ENCODE measurements at regions not wholly inside any gene's neighbourhood (a gene's known extent, or its start where the extent isn't known, plus 50 kb on each side); places are given as distances from the start of the nearest gene placed in this dataset.

GRCh38 chr3:159843840-159844730, 144.6 kb upstream of the IL12A start:
- Histone ChIP-seq H3K79me2 (ENCODE audit: low read length) (no peaks in the 10 kb centered on the region), H3K4me2 (ENCODE audit: low read depth, low read length, poor library complexity, severe bottlenecking) (no peak overlapping the region), H3K27me3 (ENCODE audit: low read length) (no peaks in the 10 kb centered on the region), H3K4me3 (ENCODE audit: low read length) (no peak overlapping the region), H3K4me1 (ENCODE audit: low read length) (no peaks in the 10 kb centered on the region), H3K36me3 (ENCODE audit: insufficient read depth, low read length) (no peaks in the 10 kb centered on the region), H4K20me1 (ENCODE audit: insufficient read depth, low read depth, low read length) (no peaks in the 10 kb centered on the region), H2AFZ (ENCODE audit: low read length) (no peak overlapping the region), H3K9ac (ENCODE audit: low read length) (no peak overlapping the region), H3K9me2 (replicated peaks; ENCODE audit: insufficient read depth, low read length) (no peaks in the 10 kb centered on the region), H3K9me3 (ENCODE audit: low read length) (no peaks in the 10 kb centered on the region), H3K27ac (ENCODE audit: low read length) (no peak overlapping the region)
- no peak for DNase-seq

GRCh38 chr3:159844801-159845261, 143.8 kb upstream of the IL12A start:
- H3K27me3 ChIP-seq (ENCODE audit: low read length) = no peaks in the 10 kb centered on the region
- no peaks in the 10 kb centered on the region for H3K4me1 ChIP-seq (ENCODE audit: low read length)
- no peaks in the 10 kb centered on the region for H3K79me2 ChIP-seq (ENCODE audit: low read length)
- no peak overlapping the region for H2AFZ ChIP-seq (ENCODE audit: low read length)
- H3K4me2 ChIP-seq (ENCODE audit: low read depth, low read length, poor library complexity, severe bottlenecking) = no peak overlapping the region
- no peak overlapping the region for H3K4me3 ChIP-seq (ENCODE audit: low read length)
- no peaks in the 10 kb centered on the region for H3K9me2 ChIP-seq (replicated peaks; ENCODE audit: insufficient read depth, low read length)
- DNase-seq = no peak
- no peaks in the 10 kb centered on the region for H3K9me3 ChIP-seq (ENCODE audit: low read length)
- no peaks in the 10 kb centered on the region for H4K20me1 ChIP-seq (ENCODE audit: insufficient read depth, low read depth, low read length)
- H3K9ac ChIP-seq (ENCODE audit: low read length) = no peak overlapping the region
- no peaks in the 10 kb centered on the region for H3K36me3 ChIP-seq (ENCODE audit: insufficient read depth, low read length)
- no peak overlapping the region for H3K27ac ChIP-seq (ENCODE audit: low read length)

GRCh38 chr3:159845737-159846136, 142.9 kb upstream of the IL12A start:
- no peaks in the 10 kb centered on the region for H3K36me3 ChIP-seq (ENCODE audit: insufficient read depth, low read length)
- H3K9me3 ChIP-seq (ENCODE audit: low read length) = no peaks in the 10 kb centered on the region
- H3K27me3 ChIP-seq (ENCODE audit: low read length) = no peaks in the 10 kb centered on the region
- no peaks in the 10 kb centered on the region for H3K4me1 ChIP-seq (ENCODE audit: low read length)
- H3K9ac ChIP-seq (ENCODE audit: low read length) = no peak overlapping the region
- no peak for DNase-seq
- H3K79me2 ChIP-seq (ENCODE audit: low read length) = no peaks in the 10 kb centered on the region
- no peak overlapping the region for H3K4me2 ChIP-seq (ENCODE audit: low read depth, low read length, poor library complexity, severe bottlenecking)
- no peaks in the 10 kb centered on the region for H4K20me1 ChIP-seq (ENCODE audit: insufficient read depth, low read depth, low read length)
- H2AFZ ChIP-seq (ENCODE audit: low read length) = no peak overlapping the region
- H3K4me3 ChIP-seq (ENCODE audit: low read length) = no peak overlapping the region
- no peak overlapping the region for H3K27ac ChIP-seq (ENCODE audit: low read length)
- no peaks in the 10 kb centered on the region for H3K9me2 ChIP-seq (replicated peaks; ENCODE audit: insufficient read depth, low read length)

GRCh38 chr3:159846255-159846654, 142.4 kb upstream of the IL12A start:
- Histone ChIP-seq H3K9ac (ENCODE audit: low read length) (no peak overlapping the region), H4K20me1 (ENCODE audit: insufficient read depth, low read depth, low read length) (no peaks in the 10 kb centered on the region), H3K27ac (ENCODE audit: low read length) (no peak overlapping the region), H3K4me1 (ENCODE audit: low read length) (no peaks in the 10 kb centered on the region), H3K9me3 (ENCODE audit: low read length) (no peaks in the 10 kb centered on the region), H3K9me2 (replicated peaks; ENCODE audit: insufficient read depth, low read length) (no peaks in the 10 kb centered on the region), H3K4me2 (ENCODE audit: low read depth, low read length, poor library complexity, severe bottlenecking) (no peak overlapping the region), H3K27me3 (ENCODE audit: low read length) (no peaks in the 10 kb centered on the region), H2AFZ (ENCODE audit: low read length) (no peak overlapping the region), H3K4me3 (ENCODE audit: low read length) (no peak overlapping the region), H3K36me3 (ENCODE audit: insufficient read depth, low read length) (no peaks in the 10 kb centered on the region), H3K79me2 (ENCODE audit: low read length) (no peaks in the 10 kb centered on the region)
- DNase-seq = no peak

GRCh38 chr3:159848348-159849118, 140.1 kb upstream of the IL12A start:
- Histone ChIP-seq H3K9ac (ENCODE audit: low read length) (no peak overlapping the region), H3K4me2 (ENCODE audit: low read depth, low read length, poor library complexity, severe bottlenecking) (no peak overlapping the region), H3K79me2 (ENCODE audit: low read length) (no peaks in the 10 kb centered on the region), H3K4me3 (ENCODE audit: low read length) (no peak overlapping the region), H3K9me2 (replicated peaks; ENCODE audit: insufficient read depth, low read length) (no peaks in the 10 kb centered on the region), H4K20me1 (ENCODE audit: insufficient read depth, low read depth, low read length) (no peaks in the 10 kb centered on the region), H3K27ac (ENCODE audit: low read length) (no peak overlapping the region), H3K27me3 (ENCODE audit: low read length) (no peaks in the 10 kb centered on the region), H2AFZ (ENCODE audit: low read length) (no peak overlapping the region), H3K9me3 (ENCODE audit: low read length) (no peaks in the 10 kb centered on the region), H3K36me3 (ENCODE audit: insufficient read depth, low read length) (no peaks in the 10 kb centered on the region), H3K4me1 (ENCODE audit: low read length) (no peaks in the 10 kb centered on the region)
- DNase-seq = no peak

- no peak overlapping the region for H3K4me2 ChIP-seq (ENCODE audit: low read depth, low read length, poor library complexity, severe bottlenecking)
- H4K20me1 ChIP-seq (ENCODE audit: insufficient read depth, low read depth, low read length) = no peaks in the 10 kb centered on the region
- no peaks in the 10 kb centered on the region for H3K79me2 ChIP-seq (ENCODE audit: low read length)
- no peaks in the 10 kb centered on the region for H3K9me2 ChIP-seq (replicated peaks; ENCODE audit: insufficient read depth, low read length)
- no peaks in the 10 kb centered on the region for H3K36me3 ChIP-seq (ENCODE audit: insufficient read depth, low read length)
- H3K27ac ChIP-seq (ENCODE audit: low read length) = no peak overlapping the region
- H2AFZ ChIP-seq (ENCODE audit: low read length) = no peak overlapping the region
- H3K27me3 ChIP-seq (ENCODE audit: low read length) = no peaks in the 10 kb centered on the region
- peak; percentile 29 for DNase-seq
- H3K4me1 ChIP-seq (ENCODE audit: low read length) = no peaks in the 10 kb centered on the region
- H3K9me3 ChIP-seq (ENCODE audit: low read length) = no peaks in the 10 kb centered on the region
- no peak overlapping the region for H3K9ac ChIP-seq (ENCODE audit: low read length)
- H3K4me3 ChIP-seq (ENCODE audit: low read length) = no peak overlapping the region
Measured at GRCh38 chr3:159850481-159850880, 138.2 kb upstream of the IL12A start.

GRCh38 chr3:159852266-159852665, 136.4 kb upstream of the IL12A start:
- no peaks in the 10 kb centered on the region for H4K20me1 ChIP-seq (ENCODE audit: insufficient read depth, low read depth, low read length)
- no peaks in the 10 kb centered on the region for H3K79me2 ChIP-seq (ENCODE audit: low read length)
- no peaks in the 10 kb centered on the region for H3K9me2 ChIP-seq (replicated peaks; ENCODE audit: insufficient read depth, low read length)
- H3K4me1 ChIP-seq (ENCODE audit: low read length) = no peaks in the 10 kb centered on the region
- no peak overlapping the region for H3K27ac ChIP-seq (ENCODE audit: low read length)
- H3K9ac ChIP-seq (ENCODE audit: low read length) = no peak overlapping the region
- no peak for DNase-seq
- no peak overlapping the region for H3K4me3 ChIP-seq (ENCODE audit: low read length)
- no peaks in the 10 kb centered on the region for H3K27me3 ChIP-seq (ENCODE audit: low read length)
- no peaks in the 10 kb centered on the region for H3K9me3 ChIP-seq (ENCODE audit: low read length)
- no peak overlapping the region for H2AFZ ChIP-seq (ENCODE audit: low read length)
- no peaks in the 10 kb centered on the region for H3K36me3 ChIP-seq (ENCODE audit: insufficient read depth, low read length)
- no peak overlapping the region for H3K4me2 ChIP-seq (ENCODE audit: low read depth, low read length, poor library complexity, severe bottlenecking)

GRCh38 chr3:159852821-159853505, 135.7 kb upstream of the IL12A start:
- Histone ChIP-seq H3K27me3 (ENCODE audit: low read length) (no peaks in the 10 kb centered on the region), H3K4me2 (ENCODE audit: low read depth, low read length, poor library complexity, severe bottlenecking) (no peak overlapping the region), H3K36me3 (ENCODE audit: insufficient read depth, low read length) (no peaks in the 10 kb centered on the region), H4K20me1 (ENCODE audit: insufficient read depth, low read depth, low read length) (no peaks in the 10 kb centered on the region), H3K27ac (ENCODE audit: low read length) (no peak overlapping the region), H3K79me2 (ENCODE audit: low read length) (no peaks in the 10 kb centered on the region), H2AFZ (ENCODE audit: low read length) (no peak overlapping the region), H3K4me3 (ENCODE audit: low read length) (no peak overlapping the region), H3K9me2 (replicated peaks; ENCODE audit: insufficient read depth, low read length) (no peaks in the 10 kb centered on the region), H3K9ac (ENCODE audit: low read length) (no peak overlapping the region), H3K9me3 (ENCODE audit: low read length) (no peaks in the 10 kb centered on the region), H3K4me1 (ENCODE audit: low read length) (no peaks in the 10 kb centered on the region)
- peak; percentile 10 for DNase-seq
